SK-N-SH (cell line): ENCODE measurements at regions not wholly inside any gene's neighbourhood (a gene's known extent, or its start where the extent isn't known, plus 50 kb on each side); places are given as distances from the start of the nearest gene placed in this dataset.

Source experiments
- CTCF ChIA-PET: fragments of 300-600, 350-600 bp; formaldehyde crosslinking; extraction: SDS; loops from one replicate; lab custom pipeline; 2021; lab: Yijun Ruan, JAX
- POLR2A ChIA-PET: fragments of 350-600 bp; sonication (Branson Sonifier 250); formaldehyde crosslinking; extraction: SDS; loops from one replicate; lab custom pipeline; 2020; ENCODE audit warnings: antibody characterized with exemption, inconsistent platforms; lab: Yijun Ruan, JAX
- DNase-seq: peaks from one replicate; pipeline ENCODE4 v3.0.0; 2012
- H2AFZ ChIP-seq: fragments of 200-600 bp; sonication (generic); 2 replicates; pipeline ENCODE4 v1.8.1; 2016; ENCODE audit warnings: antibody characterized with exemption, mild to moderate bottlenecking, low read depth
- H3F3A ChIP-seq: fragments of 200-600 bp; sonication (generic); replicated peaks from 2 replicates; pipeline ENCODE3; 2016; ENCODE audit warnings: antibody characterized with exemption, mild to moderate bottlenecking; ENCODE audit not compliant: insufficient read depth
- H3K27ac ChIP-seq, 2 experiments: fragments of 200-500 bp in 1 of 2; fragments of 200-600 bp in 1 of 2; sonication (Bioruptor generic) in 1 of 2; sonication (generic), shearing (Covaris generic) in 1 of 2; 2 replicates each; pipeline versions ENCODE4 v1.5.1 to v1.6.1; 2014 to 2016; ENCODE audit warnings: low read depth in 2 of 2, inconsistent platforms in 1 of 2, low read length in 1 of 2, mild to moderate bottlenecking in 1 of 2, mixed read lengths in 1 of 2
- H3K27me3 ChIP-seq: fragments of 200-600 bp; sonication (generic), shearing (Covaris generic); 2 replicates; pipeline ENCODE4 v1.6.1; 2016; ENCODE audit warnings: mixed run types; ENCODE audit not compliant: insufficient read depth
- H3K36me3 ChIP-seq, 2 experiments: fragments of 200-500 bp in 1 of 2; fragments of 200-600 bp in 1 of 2; sonication (Bioruptor generic) in 1 of 2; sonication (generic) in 1 of 2; replicated peaks in 1 of 2; 2 replicates each; pipeline versions ENCODE3 to v1.5.1; 2014 to 2016; ENCODE audit warnings: low read length in 1 of 2, mild to moderate bottlenecking in 1 of 2; ENCODE audit not compliant: insufficient read depth in 2 of 2, control insufficient read depth in 1 of 2
- H3K4me1 ChIP-seq, 2 experiments: fragments of 200-500 bp in 1 of 2; fragments of 200-600 bp in 1 of 2; sonication (Bioruptor generic) in 1 of 2; sonication (generic), shearing (Covaris generic) in 1 of 2; 2 replicates each; pipeline versions ENCODE4 v1.5.1 to v1.6.1; 2014 to 2016; ENCODE audit warnings: low read depth in 1 of 2, low read length in 1 of 2, mixed run types in 1 of 2; ENCODE audit not compliant: insufficient read depth in 2 of 2, control insufficient read depth in 1 of 2
- H3K4me2 ChIP-seq: fragments of 200-600 bp; sonication (generic), shearing (Covaris generic); 2 replicates; pipeline ENCODE4 v1.6.1; 2017; ENCODE audit warnings: mixed run types
- H3K4me3 ChIP-seq, 2 experiments: fragments of 200-500 bp in 1 of 2; fragments of 200-600 bp in 1 of 2; sonication (Bioruptor generic) in 1 of 2; sonication (generic), shearing (Covaris generic) in 1 of 2; 2 replicates each; pipeline versions ENCODE4 v1.5.1 to v1.8.1; 2014 to 2016; ENCODE audit warnings: low read depth in 2 of 2, inconsistent platforms in 1 of 2, low read length in 1 of 2, mild to moderate bottlenecking in 1 of 2, mixed read lengths in 1 of 2, moderate library complexity in 1 of 2
- H3K79me2 ChIP-seq: fragments of 200-600 bp; sonication (generic); 2 replicates; pipeline ENCODE4 v1.8.1; 2017; ENCODE audit warnings: mild to moderate bottlenecking; ENCODE audit not compliant: insufficient read depth
- H3K9ac ChIP-seq: fragments of 200-600 bp; sonication (generic); 2 replicates; pipeline ENCODE4 v1.6.1; 2017; ENCODE audit warnings: mixed run types
- H3K9me2 ChIP-seq: fragments of 200-600 bp; sonication (generic); 2 replicates; pipeline ENCODE4 v1.6.1; 2017; ENCODE audit warnings: mixed run types
- H3K9me3 ChIP-seq: fragments of 200-600 bp; sonication (generic); 2 replicates; pipeline ENCODE4 v1.6.1; 2017; ENCODE audit warnings: mixed run types, mild to moderate bottlenecking, moderate library complexity
- H4K20me1 ChIP-seq: fragments of 200-600 bp; sonication (generic); 2 replicates; pipeline ENCODE4 v1.6.1; 2017; ENCODE audit warnings: mild to moderate bottlenecking, mixed run types; ENCODE audit not compliant: insufficient read depth
- CHD2 ChIP-seq: fragments of 150-350 bp; IDR thresholded peaks from 2 replicates; pipeline ENCODE4 v1.6.1; 2018; ENCODE audit warnings: low read length; ENCODE audit not compliant: partially characterized antibody
- ELF1 ChIP-seq: IDR thresholded peaks from 2 replicates; pipeline ENCODE4 v1.4.0; 2012
- FOSL2 ChIP-seq: IDR thresholded peaks from 2 replicates; pipeline ENCODE4 v1.4.0; 2012; ENCODE audit warnings: low read depth, mild to moderate bottlenecking, moderate library complexity, borderline replicate concordance
- FOXM1 ChIP-seq: IDR thresholded peaks from 2 replicates; pipeline ENCODE4 v1.4.0; 2012; ENCODE audit warnings: low read depth, mild to moderate bottlenecking
- GATA2 ChIP-seq: sonication (generic); formaldehyde crosslinking; IDR thresholded peaks from 2 replicates; pipeline ENCODE4 v1.5.0; 2020; ENCODE audit warnings: mild to moderate bottlenecking, missing genetic modification reagents
- MXI1 ChIP-seq: IDR thresholded peaks from 2 replicates; pipeline ENCODE4 v1.6.1; 2012; ENCODE audit warnings: mild to moderate bottlenecking, low read depth, low read length, improper control_type of control experiment
- RAD21 ChIP-seq: IDR thresholded peaks from 2 replicates; pipeline ENCODE4 v1.6.1; 2012; ENCODE audit warnings: mild to moderate bottlenecking, low read length
- RCOR1 ChIP-seq: fragments of 150-350 bp; IDR thresholded peaks from 2 replicates; pipeline ENCODE4 v1.6.1; 2017; ENCODE audit warnings: antibody characterized with exemption, low read length
- RFX5 ChIP-seq: IDR thresholded peaks from 2 replicates; pipeline ENCODE4 v1.6.1; 2012; ENCODE audit warnings: mild to moderate bottlenecking, improper control_type of control experiment, low read length
- RXRA ChIP-seq: IDR thresholded peaks from 2 replicates; pipeline ENCODE4 v1.4.0; 2012; ENCODE audit warnings: low read depth, mild to moderate bottlenecking, borderline replicate concordance
- SIN3A ChIP-seq: IDR thresholded peaks from 2 replicates; pipeline ENCODE4 v1.6.1; 2012; ENCODE audit warnings: low read depth, mild to moderate bottlenecking, low read length, moderate library complexity, borderline replicate concordance
- TAF1 ChIP-seq: IDR thresholded peaks from 2 replicates; pipeline ENCODE4 v1.6.1; 2012; ENCODE audit warnings: low read depth, mild to moderate bottlenecking, low read length, moderate library complexity, borderline replicate concordance
- TCF12 ChIP-seq: IDR thresholded peaks from 2 replicates; pipeline ENCODE4 v1.4.0; 2012
- USF2 ChIP-seq: fragments of 150-350 bp; IDR thresholded peaks from 2 replicates; pipeline ENCODE4 v1.6.1; 2017; ENCODE audit warnings: antibody characterized with exemption, low read length, low read depth, borderline replicate concordance
- YY1 ChIP-seq: IDR thresholded peaks from 2 replicates; pipeline ENCODE4 v1.4.0; 2012; ENCODE audit warnings: low read depth, mild to moderate bottlenecking
- WGBS: methylation state at CpG from one replicate; pipeline ENCODE4 v1.1.6; 2017; ENCODE audit warnings: low lambda C conversion rate; 5-methylcytosine and 5-hydroxymethylcytosine counted together
- TF ChIP-seq, protein P1 (sequence below): IDR thresholded peaks from 2 replicates; pipeline ENCODE4; 2012
- TF ChIP-seq, protein P2 (sequence below): fragments of 200-600 bp; sonication (generic); IDR thresholded peaks from 2 replicates; pipeline ENCODE4 v1.6.1; 2017; ENCODE audit warnings: antibody characterized with exemption, mild to moderate bottlenecking, moderate library complexity
- TF ChIP-seq, protein P3 (sequence below): IDR thresholded peaks from 2 replicates; pipeline ENCODE4 v1.6.1; 2012; ENCODE audit warnings: mild to moderate bottlenecking, low read depth, low read length, moderate library complexity

GRCh38 chrX:131187206-131187605 lies 101.9 kb downstream of the IGSF1 start:
- no peaks in the 10 kb centered on the region for H3K9me3 ChIP-seq
- WGBS, result 14% methylated on average over 1 of the region's 1 CpG
- H3K4me3 ChIP-seq, result no peak overlapping the region
- no peak overlapping the region for H3K4me2 ChIP-seq
- TF ChIP-seq, protein P1, sequence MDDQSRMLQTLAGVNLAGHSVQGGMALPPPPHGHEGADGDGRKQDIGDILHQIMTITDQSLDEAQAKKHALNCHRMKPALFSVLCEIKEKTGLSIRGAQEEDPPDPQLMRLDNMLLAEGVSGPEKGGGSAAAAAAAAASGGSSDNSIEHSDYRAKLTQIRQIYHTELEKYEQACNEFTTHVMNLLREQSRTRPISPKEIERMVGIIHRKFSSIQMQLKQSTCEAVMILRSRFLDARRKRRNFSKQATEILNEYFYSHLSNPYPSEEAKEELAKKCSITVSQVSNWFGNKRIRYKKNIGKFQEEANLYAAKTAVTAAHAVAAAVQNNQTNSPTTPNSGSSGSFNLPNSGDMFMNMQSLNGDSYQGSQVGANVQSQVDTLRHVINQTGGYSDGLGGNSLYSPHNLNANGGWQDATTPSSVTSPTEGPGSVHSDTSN, result no peak
- no peak for TF ChIP-seq FOXM1
- no peak for TF ChIP-seq GATA2 (CRISPR knock-in tag)
- no peak for TF ChIP-seq RCOR1
- no peak for TF ChIP-seq RFX5
- no peak for TF ChIP-seq TAF1
- TF ChIP-seq FOSL2, result no peak
- TF ChIP-seq, protein P2, sequence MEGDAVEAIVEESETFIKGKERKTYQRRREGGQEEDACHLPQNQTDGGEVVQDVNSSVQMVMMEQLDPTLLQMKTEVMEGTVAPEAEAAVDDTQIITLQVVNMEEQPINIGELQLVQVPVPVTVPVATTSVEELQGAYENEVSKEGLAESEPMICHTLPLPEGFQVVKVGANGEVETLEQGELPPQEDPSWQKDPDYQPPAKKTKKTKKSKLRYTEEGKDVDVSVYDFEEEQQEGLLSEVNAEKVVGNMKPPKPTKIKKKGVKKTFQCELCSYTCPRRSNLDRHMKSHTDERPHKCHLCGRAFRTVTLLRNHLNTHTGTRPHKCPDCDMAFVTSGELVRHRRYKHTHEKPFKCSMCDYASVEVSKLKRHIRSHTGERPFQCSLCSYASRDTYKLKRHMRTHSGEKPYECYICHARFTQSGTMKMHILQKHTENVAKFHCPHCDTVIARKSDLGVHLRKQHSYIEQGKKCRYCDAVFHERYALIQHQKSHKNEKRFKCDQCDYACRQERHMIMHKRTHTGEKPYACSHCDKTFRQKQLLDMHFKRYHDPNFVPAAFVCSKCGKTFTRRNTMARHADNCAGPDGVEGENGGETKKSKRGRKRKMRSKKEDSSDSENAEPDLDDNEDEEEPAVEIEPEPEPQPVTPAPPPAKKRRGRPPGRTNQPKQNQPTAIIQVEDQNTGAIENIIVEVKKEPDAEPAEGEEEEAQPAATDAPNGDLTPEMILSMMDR, result no peak
- no peak for TF ChIP-seq TCF12
- TF ChIP-seq RAD21, result no peak
- no peak for TF ChIP-seq CHD2
- TF ChIP-seq MXI1, result no peak
- TF ChIP-seq, protein P3, sequence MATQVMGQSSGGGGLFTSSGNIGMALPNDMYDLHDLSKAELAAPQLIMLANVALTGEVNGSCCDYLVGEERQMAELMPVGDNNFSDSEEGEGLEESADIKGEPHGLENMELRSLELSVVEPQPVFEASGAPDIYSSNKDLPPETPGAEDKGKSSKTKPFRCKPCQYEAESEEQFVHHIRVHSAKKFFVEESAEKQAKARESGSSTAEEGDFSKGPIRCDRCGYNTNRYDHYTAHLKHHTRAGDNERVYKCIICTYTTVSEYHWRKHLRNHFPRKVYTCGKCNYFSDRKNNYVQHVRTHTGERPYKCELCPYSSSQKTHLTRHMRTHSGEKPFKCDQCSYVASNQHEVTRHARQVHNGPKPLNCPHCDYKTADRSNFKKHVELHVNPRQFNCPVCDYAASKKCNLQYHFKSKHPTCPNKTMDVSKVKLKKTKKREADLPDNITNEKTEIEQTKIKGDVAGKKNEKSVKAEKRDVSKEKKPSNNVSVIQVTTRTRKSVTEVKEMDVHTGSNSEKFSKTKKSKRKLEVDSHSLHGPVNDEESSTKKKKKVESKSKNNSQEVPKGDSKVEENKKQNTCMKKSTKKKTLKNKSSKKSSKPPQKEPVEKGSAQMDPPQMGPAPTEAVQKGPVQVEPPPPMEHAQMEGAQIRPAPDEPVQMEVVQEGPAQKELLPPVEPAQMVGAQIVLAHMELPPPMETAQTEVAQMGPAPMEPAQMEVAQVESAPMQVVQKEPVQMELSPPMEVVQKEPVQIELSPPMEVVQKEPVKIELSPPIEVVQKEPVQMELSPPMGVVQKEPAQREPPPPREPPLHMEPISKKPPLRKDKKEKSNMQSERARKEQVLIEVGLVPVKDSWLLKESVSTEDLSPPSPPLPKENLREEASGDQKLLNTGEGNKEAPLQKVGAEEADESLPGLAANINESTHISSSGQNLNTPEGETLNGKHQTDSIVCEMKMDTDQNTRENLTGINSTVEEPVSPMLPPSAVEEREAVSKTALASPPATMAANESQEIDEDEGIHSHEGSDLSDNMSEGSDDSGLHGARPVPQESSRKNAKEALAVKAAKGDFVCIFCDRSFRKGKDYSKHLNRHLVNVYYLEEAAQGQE, result no peak
- TF ChIP-seq SIN3A, result no peak
- TF ChIP-seq RXRA, result no peak
- TF ChIP-seq YY1, result no peak
- TF ChIP-seq ELF1, result no peak
- no peak for TF ChIP-seq USF2
- H3F3A ChIP-seq, result no peaks in the 10 kb centered on the region
- no peak overlapping the region for H3K9ac ChIP-seq
- no peak overlapping the region for H3K27ac ChIP-seq
- CTCF ChIA-PET, result no interaction called here
- POLR2A ChIA-PET, result no interaction called here
- no peaks in the 10 kb centered on the region for H3K27me3 ChIP-seq
- no peaks in the 10 kb centered on the region; a peak in 1 of 4 replicates for H3K4me1 ChIP-seq
- H2AFZ ChIP-seq, result no peak overlapping the region
- DNase-seq, result no peak
- no peaks in the 10 kb centered on the region for H3K79me2 ChIP-seq
- no peaks in the 10 kb centered on the region for H3K9me2 ChIP-seq
- no peaks in the 10 kb centered on the region for H3K36me3 ChIP-seq
- no peaks in the 10 kb centered on the region for H4K20me1 ChIP-seq
